Astrocyte (in vitro differentiated cells and primary cell): ENCODE measurements at regions not wholly inside any gene's neighbourhood (a gene's known extent, or its start where the extent isn't known, plus 50 kb on each side); places are given as distances from the start of the nearest gene placed in this dataset.

Experiments
- DNase-seq: peaks from one replicate; pipeline ENCODE4 v3.0.0-alpha.2; 2010; ENCODE audit warnings: low read depth
- FAIRE-seq: peaks from 2 replicates; lab custom pipeline; 2011; peaks lifted over from hg19 to GRCh38; lab: Jason Lieb, UNC
- H2AFZ ChIP-seq: 2 replicates; pipeline ENCODE4 v1.6.0; 2012; ENCODE audit warnings: low read depth, low read length, inconsistent platforms
- H3K27ac ChIP-seq: 2 replicates; pipeline ENCODE4 v1.5.1; 2011; ENCODE audit warnings: low read depth, low read length, inconsistent platforms
- H3K27me3 ChIP-seq: 2 replicates; pipeline ENCODE4 v1.6.0; 2011; ENCODE audit warnings: low read length, inconsistent platforms; ENCODE audit not compliant: insufficient read depth
- H3K36me3 ChIP-seq: 2 replicates; pipeline ENCODE4 v1.5.1; 2011; ENCODE audit warnings: low read length, inconsistent platforms; ENCODE audit not compliant: insufficient read depth
- H3K4me1 ChIP-seq: 2 replicates; pipeline ENCODE4 v1.5.1; 2011; ENCODE audit warnings: low read length, inconsistent platforms; ENCODE audit not compliant: insufficient read depth
- H3K4me2 ChIP-seq: 2 replicates; pipeline ENCODE4 v1.6.0; 2012; ENCODE audit warnings: low read length, inconsistent platforms
- H3K4me3 ChIP-seq: 2 replicates; pipeline ENCODE4 v1.5.1; 2011; ENCODE audit warnings: low read depth, mild to moderate bottlenecking, low read length, inconsistent platforms; ENCODE audit not compliant: insufficient read depth
- H3K79me2 ChIP-seq: 2 replicates; pipeline ENCODE4 v1.6.0; 2012; ENCODE audit warnings: mild to moderate bottlenecking, low read length, inconsistent platforms; ENCODE audit not compliant: insufficient read depth
- H3K9ac ChIP-seq: 2 replicates; pipeline ENCODE4 v1.6.0; 2012; ENCODE audit warnings: mild to moderate bottlenecking, low read length, inconsistent platforms
- H3K9me3 ChIP-seq: 2 replicates; pipeline ENCODE4 v1.5.1; 2012; ENCODE audit warnings: low read depth, mild to moderate bottlenecking, low read length, inconsistent platforms; ENCODE audit not compliant: insufficient read depth
- H4K20me1 ChIP-seq: 2 replicates; pipeline ENCODE4 v1.6.0; 2012; ENCODE audit warnings: low read length, inconsistent platforms; ENCODE audit not compliant: insufficient read depth
- H3K27ac Mint-ChIP-seq: one replicate; pipeline ENCODE4 v1.8.0; 2021; ENCODE audit warnings: mild to moderate bottlenecking, mixed read lengths; ENCODE audit not compliant: unreplicated experiment
- H3K27me3 Mint-ChIP-seq: one replicate; pipeline ENCODE4 v1.8.0; 2021; ENCODE audit warnings: low read depth, mixed read lengths; ENCODE audit not compliant: unreplicated experiment
- H3K36me3 Mint-ChIP-seq: one replicate; pipeline ENCODE4 v1.8.0; 2021; ENCODE audit warnings: low read depth, mixed read lengths; ENCODE audit not compliant: unreplicated experiment
- H3K4me1 Mint-ChIP-seq: one replicate; pipeline ENCODE4 v1.8.0; 2021; ENCODE audit warnings: low read depth, mixed read lengths; ENCODE audit not compliant: unreplicated experiment
- H3K4me3 Mint-ChIP-seq: one replicate; pipeline ENCODE4 v1.8.0; 2021; ENCODE audit warnings: mild to moderate bottlenecking, moderate library complexity, mixed read lengths; ENCODE audit not compliant: unreplicated experiment
- H3K9me3 Mint-ChIP-seq: one replicate; pipeline ENCODE4 v1.8.0; 2021; ENCODE audit warnings: mild to moderate bottlenecking, mixed read lengths; ENCODE audit not compliant: unreplicated experiment
- EZH2 ChIP-seq: IDR thresholded peaks from 2 replicates; pipeline ENCODE4 v1.6.1; 2012; ENCODE audit warnings: mild to moderate bottlenecking, low read length, inconsistent platforms; ENCODE audit not compliant: insufficient read depth
- TF ChIP-seq, protein P1 (sequence below): IDR thresholded peaks from 2 replicates; pipeline ENCODE4 v1.5.1; 2011; ENCODE audit warnings: low read depth, mild to moderate bottlenecking, inconsistent platforms, low read length, moderate library complexity; ENCODE audit not compliant: insufficient read depth

DNA sequence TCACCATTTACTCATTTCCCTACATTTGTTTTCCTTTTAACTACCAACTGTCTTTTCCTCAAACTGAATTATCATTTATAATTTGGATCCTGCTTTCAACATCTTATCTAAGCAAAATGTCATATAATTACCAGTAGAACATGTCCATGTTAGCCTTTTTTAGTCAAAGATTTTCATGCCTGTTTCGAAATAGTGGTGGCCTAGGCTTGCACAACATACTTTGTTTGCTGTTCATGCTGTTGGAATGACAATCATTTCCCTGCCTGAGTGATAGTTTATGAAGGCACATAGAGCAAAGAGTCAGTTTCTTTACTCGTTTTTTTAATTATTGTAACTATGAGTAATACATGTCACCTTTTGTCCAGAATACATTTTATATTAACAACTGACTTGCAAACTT is 144.3 kb upstream of the ANO3 start:
- Histone ChIP-seq H3K9ac (no peak overlapping the region), H3K4me1 (no peaks in the 10 kb centered on the region), H3K4me3 (no peak overlapping the region), H3K79me2 (no peaks in the 10 kb centered on the region), H2AFZ (no peak overlapping the region), H3K27ac (no peak overlapping the region), H3K4me2 (no peak overlapping the region), H3K27me3 (no peaks in the 10 kb centered on the region), H4K20me1 (no peaks in the 10 kb centered on the region), H3K9me3 (no peaks in the 10 kb centered on the region), H3K36me3 (no peaks in the 10 kb centered on the region)
- DNase-seq (peak; percentile 65), FAIRE-seq (peak; percentile 62)
- Mint-ChIP-seq H3K4me1 (peaks cover 24% of the 10 kb centered on the region), H3K9me3 (no peaks in the 10 kb centered on the region), H3K27me3 (no peaks in the 10 kb centered on the region), H3K4me3 (no peak overlapping the region), H3K27ac (peak overlapping the region; percentile 91), H3K36me3 (no peaks in the 10 kb centered on the region)
- no peak for TF ChIP-seq EZH2
- TF ChIP-seq, protein P1, sequence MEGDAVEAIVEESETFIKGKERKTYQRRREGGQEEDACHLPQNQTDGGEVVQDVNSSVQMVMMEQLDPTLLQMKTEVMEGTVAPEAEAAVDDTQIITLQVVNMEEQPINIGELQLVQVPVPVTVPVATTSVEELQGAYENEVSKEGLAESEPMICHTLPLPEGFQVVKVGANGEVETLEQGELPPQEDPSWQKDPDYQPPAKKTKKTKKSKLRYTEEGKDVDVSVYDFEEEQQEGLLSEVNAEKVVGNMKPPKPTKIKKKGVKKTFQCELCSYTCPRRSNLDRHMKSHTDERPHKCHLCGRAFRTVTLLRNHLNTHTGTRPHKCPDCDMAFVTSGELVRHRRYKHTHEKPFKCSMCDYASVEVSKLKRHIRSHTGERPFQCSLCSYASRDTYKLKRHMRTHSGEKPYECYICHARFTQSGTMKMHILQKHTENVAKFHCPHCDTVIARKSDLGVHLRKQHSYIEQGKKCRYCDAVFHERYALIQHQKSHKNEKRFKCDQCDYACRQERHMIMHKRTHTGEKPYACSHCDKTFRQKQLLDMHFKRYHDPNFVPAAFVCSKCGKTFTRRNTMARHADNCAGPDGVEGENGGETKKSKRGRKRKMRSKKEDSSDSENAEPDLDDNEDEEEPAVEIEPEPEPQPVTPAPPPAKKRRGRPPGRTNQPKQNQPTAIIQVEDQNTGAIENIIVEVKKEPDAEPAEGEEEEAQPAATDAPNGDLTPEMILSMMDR = no peak

DNA sequence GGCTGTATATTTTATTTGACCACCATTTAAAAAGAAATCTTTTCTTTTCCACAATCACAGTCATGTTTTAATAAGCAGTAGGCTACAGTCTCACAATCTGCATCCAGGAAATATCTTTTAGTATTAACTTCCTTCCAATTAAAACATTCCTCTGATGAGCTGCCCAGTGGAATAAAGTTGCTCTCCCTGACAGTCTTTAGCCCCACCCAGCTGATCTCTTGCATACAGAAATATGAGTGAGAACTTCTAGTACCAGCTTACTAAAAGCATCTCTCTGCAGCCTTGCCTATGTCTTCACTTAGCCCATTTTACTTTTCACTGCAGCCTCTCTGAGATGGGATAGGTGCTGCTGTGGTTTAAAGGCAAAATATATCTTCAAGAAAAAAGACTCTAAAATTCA is 143.4 kb upstream of the ANO3 start:
- Histone ChIP-seq H3K4me2 (no peak overlapping the region), H3K4me3 (no peak overlapping the region), H3K27me3 (no peaks in the 10 kb centered on the region), H3K9me3 (no peaks in the 10 kb centered on the region), H3K36me3 (no peaks in the 10 kb centered on the region), H3K79me2 (no peaks in the 10 kb centered on the region), H3K4me1 (no peaks in the 10 kb centered on the region), H3K9ac (no peak overlapping the region), H2AFZ (no peak overlapping the region), H3K27ac (no peak overlapping the region), H4K20me1 (no peaks in the 10 kb centered on the region)
- TF ChIP-seq, protein P1 = no peak
- TF ChIP-seq EZH2 = no peak
- H3K9me3 Mint-ChIP-seq = no peaks in the 10 kb centered on the region
- FAIRE-seq = no peak
- DNase-seq = no peak
- no peaks in the 10 kb centered on the region for H3K36me3 Mint-ChIP-seq
- H3K27ac Mint-ChIP-seq = no peak overlapping the region
- no peak overlapping the region for H3K4me3 Mint-ChIP-seq
- no peaks in the 10 kb centered on the region for H3K27me3 Mint-ChIP-seq
- peaks cover 24% of the 10 kb centered on the region for H3K4me1 Mint-ChIP-seq

DNA sequence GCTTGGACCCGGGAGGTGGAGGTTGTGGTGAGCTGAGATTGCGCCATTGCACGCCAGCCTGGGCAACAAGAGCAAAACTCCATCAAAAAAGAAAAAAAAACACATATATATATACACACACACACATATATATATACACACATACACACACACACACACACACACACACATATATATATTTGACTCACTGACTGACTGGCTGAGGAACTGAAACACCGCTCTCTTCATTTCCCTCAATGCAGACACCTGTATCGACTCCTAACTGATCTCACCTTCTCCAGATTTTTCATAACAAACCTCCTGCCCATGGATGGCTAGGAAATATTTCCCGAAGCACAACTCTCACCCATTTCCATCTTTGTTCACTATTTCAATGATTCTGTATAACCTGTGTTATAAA is 140.7 kb upstream of the ANO3 start:
- Histone ChIP-seq H3K4me1 (no peaks in the 10 kb centered on the region), H2AFZ (no peak overlapping the region), H3K4me2 (no peak overlapping the region), H3K79me2 (no peaks in the 10 kb centered on the region), H3K27ac (no peak overlapping the region), H3K4me3 (no peak overlapping the region), H4K20me1 (no peaks in the 10 kb centered on the region), H3K9me3 (no peaks in the 10 kb centered on the region), H3K36me3 (no peaks in the 10 kb centered on the region), H3K9ac (no peak overlapping the region), H3K27me3 (no peaks in the 10 kb centered on the region)
- no peak for DNase-seq
- Mint-ChIP-seq H3K9me3 (no peaks in the 10 kb centered on the region), H3K27me3 (no peaks in the 10 kb centered on the region), H3K36me3 (no peaks in the 10 kb centered on the region), H3K4me3 (no peak overlapping the region), H3K27ac (no peak overlapping the region), H3K4me1 (peaks cover 24% of the 10 kb centered on the region)
- no peak for FAIRE-seq
- TF ChIP-seq, protein P1 = no peak
- no peak for TF ChIP-seq EZH2
